ENCODE measurements at regions not wholly inside any gene's neighbourhood (a gene's known extent, or its start where the extent isn't known, plus 50 kb on each side); places are given as distances from the start of the nearest gene placed in this dataset.

DNA sequence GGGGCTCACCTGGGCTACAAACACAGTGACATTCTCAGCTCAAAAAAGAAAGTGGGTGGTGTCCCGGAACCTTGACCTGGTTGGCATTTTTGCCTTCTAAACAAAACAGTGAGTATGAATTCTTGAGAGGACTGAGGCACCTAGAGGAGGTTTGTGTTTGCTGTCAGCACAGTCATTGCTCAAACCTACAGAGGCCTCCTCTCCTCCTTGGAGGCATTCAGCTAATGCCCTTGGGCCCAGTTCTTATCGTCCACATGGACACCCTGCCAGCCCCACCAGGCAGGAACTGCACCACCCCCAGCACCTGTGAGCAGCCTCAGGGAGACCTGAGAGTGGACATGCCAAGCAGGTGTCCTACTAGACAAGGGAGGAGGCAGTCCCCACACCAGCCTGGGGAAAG is 156.7 kb downstream of the SYK start:
- no peak for DNase-seq
- in situ Hi-C loops (cut with MboI; ENCODE audit: low sequenced_read_pairs in 4 of 4) (no loop called here), intact Hi-C loops (cut with DNase I; ENCODE audit: low total_unique reads) (no loop called here)
- no peaks in the 10 kb centered on the region for H3K4me1 ChIP-seq
- TF ChIP-seq, protein P1, sequence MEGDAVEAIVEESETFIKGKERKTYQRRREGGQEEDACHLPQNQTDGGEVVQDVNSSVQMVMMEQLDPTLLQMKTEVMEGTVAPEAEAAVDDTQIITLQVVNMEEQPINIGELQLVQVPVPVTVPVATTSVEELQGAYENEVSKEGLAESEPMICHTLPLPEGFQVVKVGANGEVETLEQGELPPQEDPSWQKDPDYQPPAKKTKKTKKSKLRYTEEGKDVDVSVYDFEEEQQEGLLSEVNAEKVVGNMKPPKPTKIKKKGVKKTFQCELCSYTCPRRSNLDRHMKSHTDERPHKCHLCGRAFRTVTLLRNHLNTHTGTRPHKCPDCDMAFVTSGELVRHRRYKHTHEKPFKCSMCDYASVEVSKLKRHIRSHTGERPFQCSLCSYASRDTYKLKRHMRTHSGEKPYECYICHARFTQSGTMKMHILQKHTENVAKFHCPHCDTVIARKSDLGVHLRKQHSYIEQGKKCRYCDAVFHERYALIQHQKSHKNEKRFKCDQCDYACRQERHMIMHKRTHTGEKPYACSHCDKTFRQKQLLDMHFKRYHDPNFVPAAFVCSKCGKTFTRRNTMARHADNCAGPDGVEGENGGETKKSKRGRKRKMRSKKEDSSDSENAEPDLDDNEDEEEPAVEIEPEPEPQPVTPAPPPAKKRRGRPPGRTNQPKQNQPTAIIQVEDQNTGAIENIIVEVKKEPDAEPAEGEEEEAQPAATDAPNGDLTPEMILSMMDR (IDR thresholded peaks at IDR 0.05 in 4 of 5, conservative IDR thresholded peaks at IDR 0.05 in 1 of 5), result no peak
- TF ChIP-seq POLR2A (IDR thresholded peaks at IDR 0.05), result no peak
- H3K9me3 ChIP-seq, result no peaks in the 10 kb centered on the region
- H3K36me3 ChIP-seq, result no peaks in the 10 kb centered on the region
- H3K27me3 ChIP-seq, result no peaks in the 10 kb centered on the region
- ATAC-seq, result no peak
- H3K4me3 ChIP-seq, result no peak overlapping the region
- no peak overlapping the region for H3K27ac ChIP-seq

DNA sequence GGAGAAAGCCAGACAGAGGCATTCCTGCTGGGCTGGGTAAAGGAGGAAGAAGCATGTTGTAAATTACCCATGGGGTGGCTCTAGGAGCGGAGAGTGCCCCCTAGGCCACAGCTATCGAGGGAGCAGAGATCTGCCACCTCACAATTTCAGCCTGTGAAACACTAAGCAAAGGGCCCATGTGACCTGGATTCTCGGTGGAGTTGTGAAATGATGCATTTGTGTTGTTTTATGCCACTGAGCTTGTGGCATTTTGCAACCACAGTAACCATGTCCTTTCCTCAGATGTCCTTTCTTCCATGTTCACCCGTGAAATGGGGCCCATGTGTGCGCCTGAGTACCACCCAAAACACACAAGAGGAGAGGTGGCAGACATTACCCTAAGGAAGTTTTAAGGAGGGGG is 159.3 kb downstream of the SYK start:
- ATAC-seq, result peak; percentile 31 to 67
- TF ChIP-seq POLR2A (IDR thresholded peaks at IDR 0.05), result no peak
- TF ChIP-seq, protein P1 (IDR thresholded peaks at IDR 0.05 in 4 of 5, conservative IDR thresholded peaks at IDR 0.05 in 1 of 5), result no peak
- in situ Hi-C loops (cut with MboI; ENCODE audit: low sequenced_read_pairs in 4 of 4) (no loop called here), intact Hi-C loops (cut with DNase I; ENCODE audit: low total_unique reads) (no loop called here)
- no peaks in the 10 kb centered on the region for H3K9me3 ChIP-seq
- H3K27ac ChIP-seq, result no peak overlapping the region
- no peaks in the 10 kb centered on the region for H3K36me3 ChIP-seq
- peak in 1 of 2 donors; percentile 25 for DNase-seq
- peaks cover 0 to 6% (median 0%) of the 10 kb centered on the region in 3 donors for H3K27me3 ChIP-seq
- no peaks in the 10 kb centered on the region for H3K4me1 ChIP-seq
- peak overlapping the region in 1 of 4 donors; percentile 4 for H3K4me3 ChIP-seq

DNA sequence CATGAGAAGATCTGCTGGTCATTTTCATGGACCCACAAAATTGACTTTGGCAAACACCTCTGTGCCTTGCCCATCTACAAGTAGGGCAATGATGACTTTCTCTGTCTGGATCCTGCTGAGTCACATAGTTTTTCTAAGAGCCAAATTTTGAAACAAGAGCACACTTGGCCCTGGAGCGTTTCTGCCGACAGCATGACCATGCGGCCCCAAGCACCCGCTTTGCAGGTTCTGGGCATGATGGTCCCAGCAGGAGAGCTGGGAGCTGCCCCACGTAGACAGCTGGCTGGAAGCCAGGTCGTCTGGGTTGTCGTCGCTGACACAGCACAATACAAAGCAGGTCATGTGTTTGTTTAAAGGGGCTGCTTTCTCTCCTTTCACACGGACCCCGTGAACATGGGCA is 159.8 kb downstream of the SYK start:
- peaks cover 0 to 6% (median 0%) of the 10 kb centered on the region in 3 donors for H3K27me3 ChIP-seq
- no peaks in the 10 kb centered on the region for H3K4me1 ChIP-seq
- H3K36me3 ChIP-seq, result no peaks in the 10 kb centered on the region
- intact Hi-C loops (cut with DNase I; ENCODE audit: low total_unique reads) (no loop called here), in situ Hi-C loops (cut with MboI; ENCODE audit: low sequenced_read_pairs in 4 of 4) (no loop called here)
- peak overlapping the region in 1 of 4 donors; percentile 4 for H3K4me3 ChIP-seq
- peak; percentile 79 to 81 for ATAC-seq
- peak in 1 of 2 donors; percentile 44 for DNase-seq
- no peak overlapping the region for H3K27ac ChIP-seq
- TF ChIP-seq, protein P1 (IDR thresholded peaks at IDR 0.05 in 4 of 5, conservative IDR thresholded peaks at IDR 0.05 in 1 of 5), result no peak
- no peak for TF ChIP-seq POLR2A (IDR thresholded peaks at IDR 0.05)
- no peaks in the 10 kb centered on the region for H3K9me3 ChIP-seq

DNA sequence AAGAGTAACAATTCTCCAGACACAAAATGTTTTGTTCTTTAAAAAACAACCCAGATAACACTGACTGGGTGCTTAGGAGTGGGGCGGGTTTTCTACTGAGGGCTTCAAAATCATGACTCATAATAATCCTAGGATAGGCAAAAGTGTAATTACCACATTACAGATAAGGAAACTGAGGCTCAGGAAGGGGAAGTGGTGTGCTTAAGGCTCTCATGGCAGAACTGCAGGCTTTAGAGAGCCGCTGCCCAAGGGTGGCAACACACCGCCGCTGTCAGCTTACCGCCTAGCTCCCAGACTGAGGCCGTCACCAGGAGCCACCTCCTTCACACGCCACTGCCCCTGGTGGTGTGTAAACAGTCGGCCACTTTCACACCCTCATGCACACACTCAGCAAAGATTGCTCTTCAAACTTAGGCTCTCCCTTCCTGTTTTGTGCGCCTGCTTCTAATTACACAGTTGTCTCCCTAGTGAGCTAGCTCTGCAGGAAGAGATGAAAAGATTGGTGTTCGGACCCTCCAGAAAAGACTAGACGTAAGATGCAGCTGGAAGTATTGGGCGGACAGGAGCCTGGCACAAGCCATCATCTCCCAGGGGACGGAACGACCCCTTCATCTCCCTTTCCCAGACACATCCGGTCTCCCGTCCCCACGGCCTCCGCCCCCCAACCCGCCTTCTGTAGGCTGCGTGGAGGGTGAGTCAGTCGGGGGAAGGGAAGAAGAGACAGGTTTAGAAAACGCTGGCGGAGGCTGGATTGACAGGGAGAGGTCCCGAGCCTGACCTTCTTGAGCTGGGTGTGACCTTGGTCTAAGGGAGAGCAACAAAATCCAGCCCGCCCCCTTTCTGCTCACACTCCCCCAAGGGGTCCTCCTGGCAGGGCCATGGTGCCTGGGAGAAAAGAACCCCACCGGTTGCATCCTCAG is 162.7 kb downstream of the SYK start:
- Histone ChIP-seq H3K9me3 (no peaks in the 10 kb centered on the region), H3K27me3 (peaks cover 0 to 6% (median 0%) of the 10 kb centered on the region in 3 donors), H3K27ac (no peak overlapping the region), H3K4me1 (no peaks in the 10 kb centered on the region), H3K4me3 (no peak overlapping the region), H3K36me3 (no peaks in the 10 kb centered on the region)
- ATAC-seq, result no peak
- in situ Hi-C loops (cut with MboI; ENCODE audit: low sequenced_read_pairs in 4 of 4), result no loop called here
- intact Hi-C loops (cut with DNase I; ENCODE audit: low total_unique reads), result no loop called here
- no peak for TF ChIP-seq POLR2A (IDR thresholded peaks at IDR 0.05)
- TF ChIP-seq, protein P1 (IDR thresholded peaks at IDR 0.05 in 4 of 5, conservative IDR thresholded peaks at IDR 0.05 in 1 of 5), result no peak
- DNase-seq, result no peak
